ENCODE measurements at regions not wholly inside any gene's neighbourhood (a gene's known extent, or its start where the extent isn't known, plus 50 kb on each side); places are given as distances from the start of the nearest gene placed in this dataset.

DNA sequence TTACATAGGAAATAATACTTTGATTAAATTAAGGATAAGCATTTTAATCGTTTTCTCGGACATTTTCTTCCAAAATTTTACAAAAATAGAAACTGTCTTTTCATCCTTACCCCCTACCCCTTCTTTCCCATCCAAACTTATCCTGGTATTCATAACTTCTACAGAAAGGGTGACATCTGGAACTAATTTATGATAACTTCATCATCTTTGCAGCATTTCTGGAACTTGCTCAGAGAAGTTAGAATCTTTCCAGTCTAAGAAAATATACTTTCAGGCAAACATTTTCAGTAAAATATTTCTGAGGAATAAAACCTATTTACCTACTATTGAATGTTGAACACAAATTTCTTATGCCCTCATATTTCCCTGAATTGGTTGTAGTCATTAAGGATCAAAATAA is 309.0 kb downstream of the MAN2A1 start:
- Histone ChIP-seq H3K27me3 (replicated peaks in 1 of 4; ENCODE audit: control insufficient read depth in 3 of 4, extremely low read depth in 1 of 4, insufficient read depth in 3 of 4, low read length in 3 of 4) (no peaks in the 10 kb centered on the region), H3K36me3 (ENCODE audit: control insufficient read depth in 2 of 4, insufficient read depth in 4 of 4, low read length in 3 of 4) (no peaks in the 10 kb centered on the region), H2AFZ (ENCODE audit: low read length) (no peak overlapping the region), H3K9me3 (ENCODE audit: insufficient read depth in 2 of 2, low read depth in 1 of 2, low read length in 1 of 2) (no peaks in the 10 kb centered on the region), H3K4me3 (ENCODE audit: extremely low read depth in 1 of 4, insufficient read depth in 2 of 4, low read depth in 3 of 4, low read length in 4 of 4) (no peak overlapping the region), H3K27ac (ENCODE audit: low read depth, low read length) (no peak overlapping the region), H2BK12ac (ENCODE audit: low read depth, low read length) (no peak overlapping the region), H2BK15ac (ENCODE audit: low read length) (no peak overlapping the region), H2BK5ac (ENCODE audit: low read depth, low read length) (no peak overlapping the region), H3K79me2 (ENCODE audit: control insufficient read depth in 1 of 2, insufficient read depth in 2 of 2, low read length in 2 of 2) (no peaks in the 10 kb centered on the region), H3K79me1 (ENCODE audit: low read depth, low read length) (no peaks in the 10 kb centered on the region), H4K8ac (ENCODE audit: extremely low read depth, insufficient read depth, low read length) (no peak overlapping the region), H2AK5ac (ENCODE audit: low read depth, low read length) (no peak overlapping the region), H3K14ac (ENCODE audit: insufficient read length) (no peak overlapping the region), H4K91ac (replicated peaks; ENCODE audit: insufficient read length, low read length) (no peak overlapping the region), H3K4me1 (replicated peaks in 1 of 4; ENCODE audit: control insufficient read depth in 3 of 4, insufficient read depth in 4 of 4, low read length in 3 of 4) (peaks cover 0 to 11% (median 3%) of the 10 kb centered on the region in 4 experiments; a peak in 4 of 7 replicates), H4K20me1 (replicated peaks in 1 of 2; ENCODE audit: control insufficient read depth in 1 of 2, insufficient read depth in 2 of 2, low read length in 2 of 2) (no peaks in the 10 kb centered on the region), H3K4ac (replicated peaks; ENCODE audit: insufficient read length, low read depth, low read length) (no peak overlapping the region), H3K18ac (ENCODE audit: extremely low read depth, low read length) (no peak overlapping the region), H3K9ac (replicated peaks in 1 of 4; ENCODE audit: extremely low read depth in 1 of 4, low read depth in 3 of 4, low read length in 3 of 4) (no peak overlapping the region), H2BK20ac (ENCODE audit: low read length) (no peak overlapping the region), H4K5ac (ENCODE audit: insufficient read length, low read depth, low read length) (no peak overlapping the region), H3K23ac (ENCODE audit: insufficient read length) (no peak overlapping the region), H3K56ac (replicated peaks; ENCODE audit: insufficient read length, low read depth, low read length) (no peak overlapping the region), H3K23me2 (ENCODE audit: low read depth, low read length) (no peaks in the 10 kb centered on the region; the same call in 1 of the 2 replicates), H2BK120ac (replicated peaks; ENCODE audit: low read depth, low read length) (no peak overlapping the region), H3K4me2 (ENCODE audit: insufficient read depth in 1 of 2, low read depth in 2 of 2, low read length in 2 of 2) (no peak overlapping the region)
- POLR2A ChIA-PET (ENCODE audit: partially characterized antibody), result no interaction called here
- CTCF ChIA-PET (ENCODE audit: partially characterized antibody), result interaction anchor here (0.9 kb wide), 1 partner anchor 10 kb away, joined by 4 read pairs; no protein-coding TSS in a partner anchor
- DNase-seq (ENCODE audit: low read depth in 1 of 2, low spot score in 2 of 2) (no peak), FAIRE-seq (no peak)
- WGBS, 2 experiments (ENCODE audit: extremely low coverage in 1 of 2, insufficient coverage in 1 of 2, insufficient read length in 1 of 2, insufficient replicate concordance in 2 of 2, low coverage in 1 of 2, low lambda C conversion rate in 2 of 2, missing lambda C conversion rate in 1 of 2), result 29% methylated on average over 2 of the region's 2 CpGs; no CpG with 5 or more reads in 1 of the 2 experiments
- TF ChIP-seq CHD7 (IDR thresholded peaks at IDR 0.05; ENCODE audit: insufficient replicate concordance, low read length), result no peak
